H1 (cell line): ENCODE measurements at regions not wholly inside any gene's neighbourhood (a gene's known extent, or its start where the extent isn't known, plus 50 kb on each side); places are given as distances from the start of the nearest gene placed in this dataset.

ENCODE experiments used
- CTCF ChIA-PET: fragments of 300-600 bp; sonication (Branson Sonifier 250); formaldehyde crosslinking; loops from one replicate; lab custom pipeline; 2021; ENCODE audit not compliant: partially characterized antibody; lab: Charles Lee
- POLR2A ChIA-PET: fragments of 300-600 bp; sonication (Branson Sonifier 250); formaldehyde crosslinking; loops from one replicate; lab custom pipeline; 2021; ENCODE audit warnings: inconsistent platforms; ENCODE audit not compliant: partially characterized antibody; lab: Charles Lee
- DNase-seq, 2 experiments: peaks; one replicate each; pipeline versions ENCODE4 v3.0.0 to v3.0.0-alpha.2; 2010 to 2022; ENCODE audit warnings: low spot score in 2 of 2, low read depth in 1 of 2, mixed read lengths in 1 of 2
- FAIRE-seq: peaks from 2 replicates; lab custom pipeline; 2011; peaks lifted over from hg19 to GRCh38; lab: Jason Lieb, UNC
- H2AFZ ChIP-seq: 2 replicates; pipeline ENCODE4 v1.8.1; 2012; ENCODE audit warnings: low read length, inconsistent platforms
- H2AK5ac ChIP-seq: 2 replicates; pipeline ENCODE4 v1.6.1; 2013; ENCODE audit warnings: low read depth, low read length
- H2BK120ac ChIP-seq: replicated peaks from 2 replicates; pipeline ENCODE3; 2013; ENCODE audit warnings: low read depth, low read length, inconsistent platforms
- H2BK12ac ChIP-seq: 2 replicates; pipeline ENCODE4 v1.6.1; 2013; ENCODE audit warnings: low read depth, low read length
- H2BK15ac ChIP-seq: 2 replicates; pipeline ENCODE4 v1.6.1; 2013; ENCODE audit warnings: low read length
- H2BK20ac ChIP-seq: 2 replicates; pipeline ENCODE4 v1.6.1; 2013; ENCODE audit warnings: low read length
- H2BK5ac ChIP-seq: 2 replicates; pipeline ENCODE4 v1.6.1; 2013; ENCODE audit warnings: low read depth, low read length
- H3K14ac ChIP-seq: 2 replicates; pipeline ENCODE4 v1.6.1; 2013; ENCODE audit warnings: inconsistent platforms; ENCODE audit not compliant: insufficient read length
- H3K18ac ChIP-seq: 2 replicates; pipeline ENCODE4 v1.6.1; 2013; ENCODE audit warnings: low read length; ENCODE audit errors: extremely low read depth
- H3K23ac ChIP-seq: 2 replicates; pipeline ENCODE4 v1.6.1; 2013; ENCODE audit warnings: inconsistent platforms; ENCODE audit not compliant: insufficient read length
- H3K23me2 ChIP-seq: 2 replicates; pipeline ENCODE4 v1.6.1; 2013; ENCODE audit warnings: low read depth, low read length
- H3K27ac ChIP-seq: 2 replicates; pipeline ENCODE4 v1.6.1; 2011; ENCODE audit warnings: low read depth, low read length, inconsistent platforms
- H3K27me3 ChIP-seq, 4 experiments: replicated peaks in 1 of 4; 1 replicate in 1 of 4; 2 replicates in 3 of 4; pipeline versions ENCODE4 v1.6.1 to v1.8.1; 2011 to 2013; ENCODE audit warnings: low read length in 3 of 4, mild to moderate bottlenecking in 3 of 4, inconsistent platforms in 2 of 4, mixed read lengths in 2 of 4, moderate library complexity in 1 of 4; ENCODE audit not compliant: control insufficient read depth in 3 of 4, insufficient read depth in 3 of 4; ENCODE audit errors: extremely low read depth in 1 of 4
- H3K36me3 ChIP-seq, 4 experiments: 2 replicates each; pipeline versions ENCODE4 v1.6.1 to v1.8.1; 2011 to 2013; ENCODE audit warnings: mild to moderate bottlenecking in 4 of 4, low read length in 3 of 4, moderate library complexity in 2 of 4, control low read depth in 1 of 4, inconsistent platforms in 1 of 4; ENCODE audit not compliant: insufficient read depth in 4 of 4, control insufficient read depth in 2 of 4
- H3K4ac ChIP-seq: replicated peaks from 2 replicates; pipeline ENCODE3; 2013; ENCODE audit warnings: low read length, low read depth, mixed read lengths, inconsistent platforms; ENCODE audit not compliant: insufficient read length
- H3K4me1 ChIP-seq, 4 experiments: replicated peaks in 1 of 4; 1 replicate in 1 of 4; 2 replicates in 3 of 4; pipeline versions ENCODE4 v1.6.1 to v1.8.1; 2011 to 2013; ENCODE audit warnings: low read length in 3 of 4, inconsistent platforms in 2 of 4, mixed read lengths in 1 of 4; ENCODE audit not compliant: insufficient read depth in 4 of 4, control insufficient read depth in 3 of 4
- H3K4me2 ChIP-seq, 2 experiments: 2 replicates each; pipeline versions ENCODE4 v1.6.1 to v1.8.1; 2011 to 2013; ENCODE audit warnings: low read depth in 2 of 2, low read length in 2 of 2, control low read depth in 1 of 2, inconsistent platforms in 1 of 2, mild to moderate bottlenecking in 1 of 2; ENCODE audit not compliant: insufficient read depth in 1 of 2
- H3K4me3 ChIP-seq, 4 experiments: fragments of 200-600, 300-600 bp in 1 of 4; sonication (generic), shearing (Covaris generic), sonication (Bioruptor Twin) in 1 of 4; 2 replicates each; pipeline versions ENCODE4 v1.5.1 to v1.8.1; 2011 to 2016; ENCODE audit warnings: low read length in 4 of 4, low read depth in 3 of 4, control low read depth in 2 of 4, inconsistent platforms in 2 of 4, mild to moderate bottlenecking in 2 of 4, mixed read lengths in 1 of 4, moderate library complexity in 1 of 4; ENCODE audit not compliant: insufficient read depth in 2 of 4; ENCODE audit errors: extremely low read depth in 1 of 4
- H3K56ac ChIP-seq: replicated peaks from 2 replicates; pipeline ENCODE3; 2013; ENCODE audit warnings: low read depth, mild to moderate bottlenecking, mixed read lengths, low read length, inconsistent platforms; ENCODE audit not compliant: insufficient read length
- H3K79me1 ChIP-seq: 2 replicates; pipeline ENCODE4 v1.6.1; 2013; ENCODE audit warnings: low read depth, low read length, control low read depth
- H3K79me2 ChIP-seq, 2 experiments: 2 replicates each; pipeline versions ENCODE4 v1.6.1 to v1.8.1; 2012 to 2013; ENCODE audit warnings: low read length in 2 of 2, mild to moderate bottlenecking in 2 of 2, inconsistent platforms in 1 of 2; ENCODE audit not compliant: insufficient read depth in 2 of 2, control insufficient read depth in 1 of 2
- H3K9ac ChIP-seq, 4 experiments: replicated peaks in 1 of 4; 1 replicate in 1 of 4; 2 replicates in 3 of 4; pipeline versions ENCODE4 v1.6.1 to v1.8.1; 2011 to 2013; ENCODE audit warnings: low read depth in 3 of 4, low read length in 3 of 4, control low read depth in 2 of 4, mild to moderate bottlenecking in 2 of 4, moderate library complexity in 2 of 4, inconsistent platforms in 1 of 4; ENCODE audit errors: extremely low read depth in 1 of 4
- H3K9me3 ChIP-seq, 2 experiments: 2 replicates each; pipeline versions ENCODE4 v1.6.1 to v1.8.1; 2012 to 2013; ENCODE audit warnings: mild to moderate bottlenecking in 2 of 2, moderate library complexity in 2 of 2, control low read depth in 1 of 2, inconsistent platforms in 1 of 2, low read depth in 1 of 2, low read length in 1 of 2, mixed read lengths in 1 of 2; ENCODE audit not compliant: insufficient read depth in 2 of 2
- H4K20me1 ChIP-seq, 2 experiments: replicated peaks in 1 of 2; 2 replicates each; pipeline versions ENCODE3 to v1.8.1; 2011 to 2013; ENCODE audit warnings: inconsistent platforms in 2 of 2, low read length in 2 of 2, mild to moderate bottlenecking in 1 of 2; ENCODE audit not compliant: insufficient read depth in 2 of 2, control insufficient read depth in 1 of 2
- H4K5ac ChIP-seq: 2 replicates; pipeline ENCODE4 v1.6.1; 2013; ENCODE audit warnings: low read length, low read depth, mixed read lengths, inconsistent platforms; ENCODE audit not compliant: insufficient read length
- H4K8ac ChIP-seq: 2 replicates; pipeline ENCODE4 v1.8.0; 2013; ENCODE audit warnings: mild to moderate bottlenecking, moderate library complexity, low read length, inconsistent platforms; ENCODE audit not compliant: insufficient read depth; ENCODE audit errors: extremely low read depth
- H4K91ac ChIP-seq: replicated peaks from 2 replicates; pipeline ENCODE3; 2013; ENCODE audit warnings: low read length, mixed read lengths, inconsistent platforms; ENCODE audit not compliant: insufficient read length
- BRCA1 ChIP-seq: IDR thresholded peaks from 2 replicates; pipeline ENCODE4 v1.6.1; 2012; ENCODE audit warnings: low read depth, low read length, improper control_type of control experiment
- EZH2 ChIP-seq: fragments of 200-600 bp; sonication (generic); IDR thresholded peaks from 2 replicates; pipeline ENCODE4 v1.7.1; 2012; ENCODE audit warnings: low read depth, mild to moderate bottlenecking, moderate library complexity, low read length, inconsistent platforms; ENCODE audit not compliant: severe bottlenecking
- SRF ChIP-seq: IDR thresholded peaks from 2 replicates; pipeline ENCODE4 v1.6.1; 2011; ENCODE audit warnings: mild to moderate bottlenecking, low read depth, low read length, moderate library complexity
- SUZ12 ChIP-seq: fragments of 200-600 bp; sonication (generic); IDR thresholded peaks from 2 replicates; pipeline ENCODE4 v1.6.1; 2012; ENCODE audit warnings: mild to moderate bottlenecking, inconsistent platforms, low read length, moderate library complexity, mixed read lengths
- WGBS, 2 experiments: shearing (Covaris generic) in 1 of 2; methylation state at CpG; one replicate each; pipeline versions ENCODE4 v1.1.6 to v1.1.7; 2013 to 2015; ENCODE audit warnings: low lambda C conversion rate in 2 of 2, mixed read lengths in 2 of 2, inconsistent platforms in 1 of 2, low coverage in 1 of 2, missing lambda C conversion rate in 1 of 2; ENCODE audit not compliant: insufficient replicate concordance in 2 of 2, insufficient coverage in 1 of 2, insufficient read length in 1 of 2; ENCODE audit errors: extremely low coverage in 1 of 2, missing lambda C conversion rate in 1 of 2; 5-methylcytosine and 5-hydroxymethylcytosine counted together
- TF ChIP-seq, protein P1 (sequence below): IDR thresholded peaks from 2 replicates; pipeline ENCODE4 v1.6.1; 2012; ENCODE audit warnings: inconsistent platforms

GRCh38 chr2:204432196-204432595, 113.1 kb upstream of the PARD3B start:
- no peak overlapping the region for H3K4me3 ChIP-seq
- no peak overlapping the region for H4K5ac ChIP-seq
- H3K4me1 ChIP-seq: no peaks in the 10 kb centered on the region
- H2BK12ac ChIP-seq: no peak overlapping the region
- 99% methylated on average over 6 of the region's 6 CpGs; no CpG with 5 or more reads in 1 of the 2 experiments for WGBS, 2 experiments
- POLR2A ChIA-PET: no interaction called here
- H4K20me1 ChIP-seq: no peaks in the 10 kb centered on the region
- H3K9me3 ChIP-seq: no peaks in the 10 kb centered on the region
- no peaks in the 10 kb centered on the region for H3K23me2 ChIP-seq
- CTCF ChIA-PET: no interaction called here
- no peak overlapping the region for H3K18ac ChIP-seq
- H3K56ac ChIP-seq: no peak overlapping the region
- H3K14ac ChIP-seq: no peak overlapping the region
- no peak overlapping the region for H2AK5ac ChIP-seq
- no peak overlapping the region for H2AFZ ChIP-seq
- H2BK120ac ChIP-seq: no peak overlapping the region
- H3K23ac ChIP-seq: no peak overlapping the region
- no peaks in the 10 kb centered on the region for H3K79me1 ChIP-seq
- H3K36me3 ChIP-seq: no peaks in the 10 kb centered on the region
- H3K79me2 ChIP-seq: no peaks in the 10 kb centered on the region
- H2BK20ac ChIP-seq: no peak overlapping the region
- H3K27ac ChIP-seq: no peak overlapping the region
- H3K27me3 ChIP-seq: no peaks in the 10 kb centered on the region
- no peak overlapping the region for H3K4me2 ChIP-seq
- H2BK15ac ChIP-seq: no peak overlapping the region
- DNase-seq (no peak), FAIRE-seq (no peak)
- no peak overlapping the region for H3K9ac ChIP-seq
- H4K91ac ChIP-seq: no peak overlapping the region
- no peak overlapping the region for H2BK5ac ChIP-seq
- no peak overlapping the region for H3K4ac ChIP-seq
- H4K8ac ChIP-seq: no peak overlapping the region
- TF ChIP-seq, protein P1, sequence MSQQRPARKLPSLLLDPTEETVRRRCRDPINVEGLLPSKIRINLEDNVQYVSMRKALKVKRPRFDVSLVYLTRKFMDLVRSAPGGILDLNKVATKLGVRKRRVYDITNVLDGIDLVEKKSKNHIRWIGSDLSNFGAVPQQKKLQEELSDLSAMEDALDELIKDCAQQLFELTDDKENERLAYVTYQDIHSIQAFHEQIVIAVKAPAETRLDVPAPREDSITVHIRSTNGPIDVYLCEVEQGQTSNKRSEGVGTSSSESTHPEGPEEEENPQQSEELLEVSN: no peak
- no peak for TF ChIP-seq SRF
- TF ChIP-seq EZH2: no peak
- no peak for TF ChIP-seq BRCA1
- no peak for TF ChIP-seq SUZ12
